Occipital lobe (tissue), 1 donor: ENCODE measurements at regions not wholly inside any gene's neighbourhood (a gene's known extent, or its start where the extent isn't known, plus 50 kb on each side); places are given as distances from the start of the nearest gene placed in this dataset.

Source experiments
- DNase-seq: peaks from one replicate; lab custom pipeline; 2025; lab: John Stamatoyannopoulos, UW

DNA sequence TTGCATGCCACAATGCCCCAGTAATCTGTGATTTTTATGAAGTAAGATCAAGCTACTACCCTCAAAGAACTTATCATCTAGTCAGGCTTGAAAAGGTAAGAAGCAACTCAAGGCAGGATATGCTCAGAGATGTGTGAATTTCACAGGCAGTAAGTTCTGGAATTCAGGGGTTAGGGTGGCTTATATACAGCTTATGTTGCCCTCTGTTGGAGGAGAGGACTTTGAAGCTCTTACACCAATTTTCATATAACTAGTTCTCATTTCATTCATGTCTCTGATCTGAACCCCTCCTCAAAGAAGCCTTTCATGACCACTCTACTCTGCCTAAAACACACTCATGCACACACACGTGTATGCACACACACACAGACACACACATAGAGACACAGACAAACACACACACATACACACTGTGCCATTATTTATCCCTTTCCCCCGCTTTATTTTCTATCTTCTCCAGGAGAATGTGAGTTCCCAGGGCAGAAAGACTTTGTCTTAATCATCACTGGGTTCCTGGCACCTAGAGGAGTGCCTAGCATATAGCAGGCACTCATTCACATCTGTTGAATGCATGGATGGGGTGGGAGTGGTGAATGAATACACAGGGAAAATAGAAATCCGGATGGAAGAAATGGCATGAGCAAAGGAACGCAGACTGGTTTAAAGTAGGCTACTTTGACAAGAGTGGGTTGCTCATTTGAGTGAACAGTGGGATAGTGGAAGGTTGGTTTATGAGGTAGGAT is 220.7 kb upstream of the ZBED5 start:
- DNase-seq = no peak

DNA sequence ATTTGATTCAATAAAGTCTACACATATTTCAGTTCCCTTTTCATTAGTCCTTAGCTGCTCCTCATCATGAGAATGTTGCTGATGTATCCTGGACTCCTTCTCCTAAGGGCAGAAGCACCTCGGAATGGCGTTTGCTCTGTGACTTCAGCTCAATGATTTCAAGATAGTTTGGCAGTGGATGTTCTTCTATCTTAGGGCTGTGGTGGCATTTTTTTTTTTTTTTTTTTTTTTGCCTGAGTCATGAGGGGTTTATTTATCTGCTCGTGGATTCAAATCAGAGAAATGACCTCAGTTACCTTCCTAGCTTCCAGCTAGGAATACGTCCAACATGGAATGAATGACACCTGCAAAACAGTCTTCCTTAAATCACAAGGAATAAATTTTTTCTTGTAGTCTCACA is 220.0 kb upstream of the ZBED5 start:
- no peak for DNase-seq

DNA sequence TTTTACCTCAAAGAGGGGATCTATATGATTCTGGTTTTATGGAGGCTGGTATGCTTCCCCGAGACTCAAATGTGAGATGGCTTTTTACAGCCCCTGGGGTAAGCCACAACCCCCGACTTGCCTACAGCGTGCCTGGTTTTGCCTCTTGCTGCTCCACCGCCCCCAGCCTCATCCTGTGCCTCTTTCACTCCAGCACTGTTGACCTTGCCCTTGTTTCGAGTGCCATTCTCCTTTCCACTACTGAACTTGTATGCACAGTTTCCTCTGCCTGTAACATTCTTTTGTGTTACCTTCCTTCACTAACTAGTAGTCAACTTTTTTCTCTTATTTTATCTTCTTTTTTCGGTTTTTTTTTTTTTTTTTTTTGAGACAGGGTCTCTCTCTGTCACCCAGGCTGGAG is 219.0 kb upstream of the ZBED5 start:
- no peak for DNase-seq

- DNase-seq = no peak
Measured at GRCh38 chr11:11076276-11076675, 218.4 kb upstream of the ZBED5 start.

DNA sequence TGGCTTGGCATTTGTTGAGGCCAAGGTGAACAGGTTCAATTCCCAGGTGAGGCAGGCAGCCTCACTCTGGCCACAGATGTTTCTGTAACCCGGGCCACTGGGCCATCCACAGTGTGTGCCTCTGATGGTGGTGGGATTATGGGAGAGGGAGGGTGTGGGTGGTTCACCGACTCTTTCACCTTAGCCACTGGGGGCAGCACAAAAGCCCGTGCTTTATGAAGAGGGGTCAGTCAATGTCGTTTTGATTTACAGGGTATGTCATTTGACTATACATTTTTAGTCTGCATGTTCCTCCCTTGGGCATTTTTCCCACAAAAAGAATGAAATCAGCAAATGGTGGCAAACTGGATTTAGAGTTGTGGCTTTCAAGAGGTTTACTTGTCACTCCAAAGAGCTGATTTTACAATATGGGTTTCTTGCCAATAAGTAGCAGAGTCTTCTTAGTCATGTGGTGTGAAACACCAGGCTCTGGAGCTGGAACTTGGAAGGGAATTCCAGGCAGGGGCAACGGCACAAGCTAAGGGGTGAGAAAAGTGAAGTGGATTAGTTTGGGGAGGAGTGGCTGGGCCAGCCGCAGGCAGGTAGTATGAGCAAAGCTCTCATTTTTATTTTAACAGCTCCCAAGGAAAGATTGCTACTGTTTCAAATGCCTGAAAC is 217.8 kb upstream of the ZBED5 start:
- no peak for DNase-seq

DNA sequence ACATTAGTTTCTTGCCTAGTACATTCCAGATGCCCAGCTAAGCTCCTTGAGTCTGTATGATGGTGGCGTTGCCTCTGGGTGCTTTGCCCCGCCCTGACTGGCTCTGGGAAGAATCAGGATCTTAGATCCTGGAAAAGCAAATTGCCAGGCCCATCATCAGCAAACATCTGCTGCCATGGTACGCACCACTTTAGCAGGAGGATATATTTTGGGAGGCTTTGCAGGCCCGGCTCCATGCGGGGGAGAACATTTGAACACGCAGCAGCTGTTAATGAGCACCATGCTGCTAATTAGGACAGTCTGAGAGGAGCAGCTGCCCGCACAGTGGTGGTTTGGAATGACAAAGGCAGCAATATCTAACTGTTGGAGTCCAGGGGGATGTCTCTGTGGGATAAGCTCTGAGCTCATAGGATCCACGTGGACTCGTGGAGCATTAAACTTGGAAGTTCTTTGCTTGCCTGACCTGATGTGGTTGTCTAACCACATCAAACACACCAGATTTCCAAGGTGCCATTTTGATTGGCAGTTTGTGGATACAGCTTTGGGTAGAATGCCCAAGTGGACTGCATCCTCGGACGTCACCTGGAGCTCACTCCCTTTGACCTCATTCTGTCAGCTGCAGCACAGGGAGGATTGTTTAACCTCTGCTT is 217.0 kb upstream of the ZBED5 start:
- DNase-seq = peak; percentile 78

DNA sequence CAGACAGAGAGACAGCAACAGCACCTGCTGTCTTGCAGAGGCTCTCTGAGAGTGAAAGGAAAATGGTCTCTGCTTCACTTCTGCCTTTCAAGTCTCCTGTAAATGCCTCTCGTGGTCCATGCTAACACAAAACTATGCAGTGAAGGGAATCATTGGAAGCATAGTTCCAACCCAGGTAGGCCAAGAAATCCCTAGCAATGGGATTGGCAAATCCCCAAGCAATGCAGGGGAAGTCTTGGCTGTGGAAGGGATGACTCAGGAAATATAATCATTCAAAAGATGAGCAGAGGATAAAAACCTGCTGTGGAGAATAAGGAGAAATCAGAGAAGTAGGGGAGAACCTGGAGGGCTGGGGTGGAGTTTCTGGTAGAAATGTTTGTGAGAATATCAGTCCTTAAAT is 216.1 kb upstream of the ZBED5 start:
- DNase-seq = no peak

- DNase-seq = no peak
Measured at GRCh38 chr11:11072067-11072466, 214.2 kb upstream of the ZBED5 start.

GRCh38 chr11:11071486-11071885 is 213.6 kb upstream of the ZBED5 start:
- no peak for DNase-seq

- no peak for DNase-seq
Measured at GRCh38 chr11:11070976-11071375, 213.1 kb upstream of the ZBED5 start.

DNA sequence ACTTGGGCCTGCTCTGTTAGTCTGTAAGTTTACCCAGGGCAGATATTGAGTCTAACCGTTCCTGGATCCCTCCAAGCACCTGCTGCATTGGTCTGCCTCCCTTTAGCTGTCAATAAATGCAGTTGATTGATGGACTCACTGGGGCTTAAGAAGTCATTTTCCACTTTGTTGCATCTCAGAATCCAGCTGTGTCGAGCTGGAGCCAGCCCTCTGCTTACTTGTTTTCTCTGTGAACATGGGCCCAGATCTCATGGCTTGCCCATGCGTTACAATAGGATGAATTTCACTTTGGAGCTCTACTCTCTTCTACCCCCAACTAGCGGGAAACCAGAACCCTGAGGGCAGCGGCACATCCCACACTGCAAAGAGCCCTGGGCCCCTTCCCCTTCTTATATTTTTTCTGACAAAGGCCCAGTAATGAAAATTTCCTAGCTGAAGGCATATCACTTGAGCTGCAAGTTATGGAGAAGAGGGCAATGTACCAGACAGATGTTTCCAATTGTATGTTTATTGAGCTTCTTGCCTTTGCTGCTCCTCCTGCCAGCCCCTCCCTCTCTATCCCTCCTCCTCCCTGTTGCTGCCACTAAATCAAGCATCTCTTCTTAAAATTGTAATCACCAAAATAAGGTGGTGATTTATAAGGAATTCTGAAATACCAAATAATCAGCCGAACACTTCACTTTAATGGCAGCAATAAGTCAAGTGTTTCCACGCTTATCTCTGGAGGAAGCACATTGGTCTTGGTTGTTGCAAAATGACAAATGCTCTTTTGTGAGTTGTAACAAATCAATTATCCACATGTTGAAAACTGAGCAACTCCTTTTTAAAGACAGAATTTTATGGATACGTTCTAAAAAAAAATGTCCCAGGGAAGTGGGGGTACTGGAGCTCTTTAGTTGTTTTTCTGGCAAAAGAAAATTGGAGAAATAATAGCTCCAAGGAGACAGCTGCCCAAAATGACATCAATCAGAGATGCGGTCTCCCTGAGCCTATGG is 212.3 kb upstream of the ZBED5 start:
- no peak for DNase-seq

DNA sequence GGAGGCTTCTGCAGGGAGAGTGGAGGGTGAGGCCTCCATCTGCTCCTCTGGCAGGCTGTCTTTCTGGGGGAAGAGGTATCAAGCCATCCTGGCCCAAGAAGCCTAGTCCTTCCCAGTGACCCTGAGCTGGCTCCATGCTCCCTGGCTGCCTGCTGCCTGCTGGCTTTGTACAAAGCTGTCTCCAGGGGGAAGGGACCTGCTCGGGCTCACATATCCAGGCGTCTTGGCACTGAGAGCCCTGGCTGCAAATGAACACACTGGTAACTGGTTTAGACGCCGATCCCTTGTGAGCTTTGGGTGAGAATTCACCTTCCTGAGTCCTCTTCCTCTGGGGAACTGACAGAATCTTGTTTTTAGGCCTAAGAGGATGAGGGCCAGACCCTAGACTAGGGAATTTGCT is 210.3 kb upstream of the ZBED5 start:
- no peak for DNase-seq

GRCh38 chr11:11065396-11065795 is 207.5 kb upstream of the ZBED5 start:
- no peak for DNase-seq

- DNase-seq = no peak
Measured at GRCh38 chr11:11057472-11057854, 199.6 kb upstream of the ZBED5 start.

GRCh38 chr11:11056749-11057471 is 199.1 kb upstream of the ZBED5 start:
- DNase-seq = no peak

GRCh38 chr11:11056316-11056715 is 198.5 kb upstream of the ZBED5 start:
- DNase-seq = no peak

- DNase-seq = no peak
Measured at GRCh38 chr11:11047851-11048610, 190.2 kb upstream of the ZBED5 start.

GRCh38 chr11:11046781-11047180 is 188.9 kb upstream of the ZBED5 start:
- DNase-seq = no peak

DNA sequence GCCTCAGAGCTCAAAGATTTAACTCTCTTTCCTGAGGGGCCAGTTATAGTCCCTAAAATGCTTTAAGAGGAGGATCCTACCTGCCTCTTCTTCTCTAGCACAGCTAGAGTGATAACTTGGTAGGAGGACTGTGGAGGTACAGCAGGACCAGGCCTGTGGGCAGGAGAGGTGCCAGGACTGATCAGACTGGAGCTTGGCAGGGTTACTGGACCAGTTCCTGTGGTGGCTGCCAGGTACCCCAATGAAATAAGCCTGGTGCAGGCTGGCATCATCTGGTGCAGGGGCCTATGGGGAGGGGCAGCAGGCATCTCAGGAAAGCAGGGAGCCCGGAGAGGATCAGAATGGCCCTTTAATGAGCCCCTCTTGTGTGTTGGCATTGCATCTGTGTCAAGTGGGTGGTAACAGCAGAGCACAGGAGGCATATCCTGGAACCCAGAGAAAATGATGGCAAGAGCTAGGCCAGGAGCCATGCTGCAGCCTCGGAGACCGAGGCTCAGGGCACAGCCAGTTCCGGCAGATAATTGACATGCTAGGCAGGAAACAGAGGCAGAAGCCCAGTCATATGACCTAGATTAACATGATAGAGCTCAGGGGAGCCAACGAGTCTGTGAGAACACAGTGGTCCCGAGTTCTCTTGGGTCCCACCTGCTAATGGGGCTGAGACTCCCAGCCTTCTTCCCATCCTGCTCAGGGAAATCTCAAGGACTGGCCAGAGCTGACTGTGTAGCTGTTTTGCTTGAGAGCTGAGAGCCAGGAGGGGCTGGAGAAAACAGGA is 187.5 kb upstream of the ZBED5 start:
- no peak for DNase-seq
